DOHH2 (cell line): ENCODE measurements at regions not wholly inside any gene's neighbourhood (a gene's known extent, or its start where the extent isn't known, plus 50 kb on each side); places are given as distances from the start of the nearest gene placed in this dataset.

Source experiments
- H3F3A ChIP-seq: fragments of 200-600 bp; sonication (generic), shearing (Covaris generic); 2 replicates; pipeline ENCODE4 v1.6.0; 2016; ENCODE audit warnings: antibody characterized with exemption, mild to moderate bottlenecking; ENCODE audit not compliant: control insufficient read depth, insufficient read depth
- H3K27ac ChIP-seq: fragments of 200-600 bp; sonication (generic); 2 replicates; pipeline ENCODE4 v1.5.1; 2014; ENCODE audit warnings: low read depth, mild to moderate bottlenecking, low read length, moderate library complexity
- H3K27me3 ChIP-seq: fragments of 200-600 bp; sonication (generic); 2 replicates; pipeline ENCODE4 v1.6.1; 2014; ENCODE audit warnings: mild to moderate bottlenecking, low read length, mixed read lengths; ENCODE audit not compliant: control insufficient read depth
- H3K36me3 ChIP-seq: fragments of 200-600 bp; sonication (generic); 2 replicates; pipeline ENCODE4 v1.6.1; 2014; ENCODE audit warnings: mild to moderate bottlenecking, low read length, moderate library complexity, mixed read lengths; ENCODE audit not compliant: control insufficient read depth
- H3K4me1 ChIP-seq: fragments of 200-600 bp; sonication (generic); 2 replicates; pipeline ENCODE4 v1.6.1; 2014; ENCODE audit warnings: mild to moderate bottlenecking, low read length, mixed read lengths; ENCODE audit not compliant: control insufficient read depth
- H3K4me2 ChIP-seq: fragments of 200-600 bp; sonication (generic); 2 replicates; pipeline ENCODE4 v1.6.0; 2014; ENCODE audit warnings: mild to moderate bottlenecking, low read length, moderate library complexity
- H3K4me3 ChIP-seq: fragments of 200-600 bp; sonication (generic); 2 replicates; pipeline ENCODE4 v1.5.1; 2014; ENCODE audit warnings: mild to moderate bottlenecking, low read length, mixed read lengths
- H3K79me2 ChIP-seq: fragments of 200-600 bp; sonication (generic); 2 replicates; pipeline ENCODE4 v1.6.1; 2014; ENCODE audit warnings: mild to moderate bottlenecking, low read length, mixed read lengths; ENCODE audit not compliant: control insufficient read depth
- H3K9me2 ChIP-seq: fragments of 200-600 bp; sonication (generic); replicated peaks from 2 replicates; pipeline ENCODE4 v1.6.1; 2014; ENCODE audit warnings: mild to moderate bottlenecking, low read length, mixed read lengths; ENCODE audit not compliant: control insufficient read depth
- H3K9me3 ChIP-seq: fragments of 200-600 bp; sonication (generic); 2 replicates; pipeline ENCODE4 v1.6.1; 2014; ENCODE audit warnings: antibody characterized with exemption, low read length, mixed read lengths; ENCODE audit not compliant: control insufficient read depth, insufficient read depth
- H4K20me1 ChIP-seq: fragments of 200-600 bp; sonication (generic); 2 replicates; pipeline ENCODE4 v1.6.0; 2014; ENCODE audit warnings: low read depth, mild to moderate bottlenecking, antibody characterized with exemption, low read length, moderate library complexity; ENCODE audit not compliant: control insufficient read depth, insufficient read depth
- EZH2phosphoT487 ChIP-seq: fragments of 200-600 bp; sonication (generic); IDR thresholded peaks from 2 replicates; pipeline ENCODE4 v1.6.1; 2017; ENCODE audit warnings: borderline replicate concordance, mild to moderate bottlenecking, antibody characterized with exemption, low read length, moderate library complexity, mixed read lengths
- TF ChIP-seq, protein P1 (sequence below): fragments of 200-600 bp; sonication (generic); IDR thresholded peaks from one replicate; pipeline ENCODE4 v1.5.1; 2014; ENCODE audit warnings: antibody characterized with exemption, mild to moderate bottlenecking, low read depth, low read length; ENCODE audit not compliant: poor library complexity, severe bottlenecking

GRCh38 chr10:21015851-21016250 lies 118.7 kb upstream of the NEBL start:
- peaks cover 7% of the 10 kb centered on the region for H3K4me1 ChIP-seq
- no peak overlapping the region for H3K4me3 ChIP-seq
- H3F3A ChIP-seq, result no peaks in the 10 kb centered on the region
- no peaks in the 10 kb centered on the region for H3K79me2 ChIP-seq
- no peak for TF ChIP-seq EZH2phosphoT487
- TF ChIP-seq, protein P1, sequence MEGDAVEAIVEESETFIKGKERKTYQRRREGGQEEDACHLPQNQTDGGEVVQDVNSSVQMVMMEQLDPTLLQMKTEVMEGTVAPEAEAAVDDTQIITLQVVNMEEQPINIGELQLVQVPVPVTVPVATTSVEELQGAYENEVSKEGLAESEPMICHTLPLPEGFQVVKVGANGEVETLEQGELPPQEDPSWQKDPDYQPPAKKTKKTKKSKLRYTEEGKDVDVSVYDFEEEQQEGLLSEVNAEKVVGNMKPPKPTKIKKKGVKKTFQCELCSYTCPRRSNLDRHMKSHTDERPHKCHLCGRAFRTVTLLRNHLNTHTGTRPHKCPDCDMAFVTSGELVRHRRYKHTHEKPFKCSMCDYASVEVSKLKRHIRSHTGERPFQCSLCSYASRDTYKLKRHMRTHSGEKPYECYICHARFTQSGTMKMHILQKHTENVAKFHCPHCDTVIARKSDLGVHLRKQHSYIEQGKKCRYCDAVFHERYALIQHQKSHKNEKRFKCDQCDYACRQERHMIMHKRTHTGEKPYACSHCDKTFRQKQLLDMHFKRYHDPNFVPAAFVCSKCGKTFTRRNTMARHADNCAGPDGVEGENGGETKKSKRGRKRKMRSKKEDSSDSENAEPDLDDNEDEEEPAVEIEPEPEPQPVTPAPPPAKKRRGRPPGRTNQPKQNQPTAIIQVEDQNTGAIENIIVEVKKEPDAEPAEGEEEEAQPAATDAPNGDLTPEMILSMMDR, result no peak
- H3K27me3 ChIP-seq, result no peaks in the 10 kb centered on the region
- H3K9me2 ChIP-seq, result no peaks in the 10 kb centered on the region
- no peak overlapping the region for H3K4me2 ChIP-seq
- peaks cover 7% of the 10 kb centered on the region; the same call in 1 of the 2 replicates for H3K9me3 ChIP-seq
- H3K36me3 ChIP-seq, result no peaks in the 10 kb centered on the region
- no peaks in the 10 kb centered on the region for H4K20me1 ChIP-seq
- no peak overlapping the region for H3K27ac ChIP-seq

GRCh38 chr10:21014141-21014540 lies 117.0 kb upstream of the NEBL start:
- Histone ChIP-seq H3K4me3 (no peak overlapping the region), H3K36me3 (no peaks in the 10 kb centered on the region), H3K79me2 (no peaks in the 10 kb centered on the region), H3K27me3 (no peaks in the 10 kb centered on the region), H3K9me3 (no peaks in the 10 kb centered on the region), H3K9me2 (no peaks in the 10 kb centered on the region), H3K4me2 (no peak overlapping the region), H3K27ac (no peak overlapping the region), H3F3A (no peaks in the 10 kb centered on the region), H4K20me1 (no peaks in the 10 kb centered on the region), H3K4me1 (no peaks in the 10 kb centered on the region; the same call in 1 of the 2 replicates)
- TF ChIP-seq, protein P1, result no peak
- no peak for TF ChIP-seq EZH2phosphoT487

- Histone ChIP-seq H3K4me2 (no peak overlapping the region), H3K27ac (no peak overlapping the region), H3F3A (no peaks in the 10 kb centered on the region), H3K79me2 (no peaks in the 10 kb centered on the region), H3K4me1 (no peaks in the 10 kb centered on the region; the same call in 1 of the 2 replicates), H3K27me3 (no peaks in the 10 kb centered on the region), H3K9me2 (no peaks in the 10 kb centered on the region), H3K9me3 (no peaks in the 10 kb centered on the region), H3K4me3 (no peak overlapping the region), H4K20me1 (no peaks in the 10 kb centered on the region), H3K36me3 (no peaks in the 10 kb centered on the region)
- no peak for TF ChIP-seq EZH2phosphoT487
- TF ChIP-seq, protein P1, result no peak
These were observed 114.4 kb upstream of the NEBL start for GRCh38 chr10:21011433-21012018.
